Cardiac septum (tissue), 1 donor: ENCODE measurements at regions not wholly inside any gene's neighbourhood (a gene's known extent, or its start where the extent isn't known, plus 50 kb on each side); places are given as distances from the start of the nearest gene placed in this dataset.
"Not testable (repeated sequence)": the region's sequence is repeated elsewhere in the genome, so short reads cannot be mapped to it uniquely, and the experiment has no call there.

Experiments
- DNase-seq: peaks from one replicate; pipeline ENCODE4 v3.0.0-alpha.2; 2020; ENCODE audit warnings: low spot score
- intact Hi-C: fragments of 100-400 bp; cut with DNase I; formaldehyde crosslinking; loops from one replicate; pipeline ENCODE4 v1.14.0; 2022
- donor health status: DM: no; HTN: no; CAD: no.

GRCh38 chr1:224558904-224559303 is 57.2 kb upstream of the CNIH3 start:
- DNase-seq, result no peak
- intact Hi-C loops, result no loop called here

- DNase-seq, result no peak
- intact Hi-C loops, result no loop called here
Measured at GRCh38 chr1:224559981-224560728, 56.0 kb upstream of the CNIH3 start.

DNA sequence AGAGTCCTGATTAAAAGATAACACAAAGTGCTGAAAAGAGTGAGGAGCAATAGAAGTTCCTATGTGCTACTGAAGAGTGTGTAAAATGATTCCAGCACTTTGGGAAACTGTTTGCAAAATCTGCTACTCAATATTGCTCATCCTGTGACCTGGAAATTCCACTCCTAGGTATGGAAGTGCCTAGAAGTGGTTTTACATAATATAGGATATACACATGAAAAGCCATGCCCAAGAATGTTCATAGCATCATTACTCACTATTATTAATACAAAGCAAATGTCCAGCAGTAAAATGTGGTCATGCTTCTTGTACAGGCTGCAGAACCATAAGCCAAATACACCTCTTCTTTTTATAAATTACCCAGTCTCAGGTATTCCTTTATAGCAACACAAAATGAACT is 53.2 kb upstream of the CNIH3 start:
- intact Hi-C loops, DNase-seq: not testable (repeated sequence)

DNA sequence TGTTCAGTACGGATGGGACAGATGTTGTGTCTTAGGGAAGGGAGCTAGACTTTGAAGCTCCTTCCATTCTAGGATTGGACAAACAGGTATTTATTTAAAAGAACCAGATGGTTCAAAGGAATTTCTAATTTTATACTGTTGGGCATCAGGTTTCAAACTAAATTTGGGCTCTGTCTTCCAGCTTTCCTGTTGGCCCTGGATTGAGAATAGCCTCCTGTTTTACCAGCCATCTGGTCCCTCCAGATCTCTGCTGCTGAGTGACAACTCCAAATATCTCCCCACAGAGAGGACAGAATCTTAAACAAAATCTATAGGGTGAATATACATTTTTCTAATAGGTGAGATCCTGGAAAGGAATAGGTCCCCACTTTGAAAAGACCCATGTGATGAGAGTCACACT is 52.5 kb upstream of the CNIH3 start:
- intact Hi-C loops, result no loop called here
- no peak for DNase-seq

DNA sequence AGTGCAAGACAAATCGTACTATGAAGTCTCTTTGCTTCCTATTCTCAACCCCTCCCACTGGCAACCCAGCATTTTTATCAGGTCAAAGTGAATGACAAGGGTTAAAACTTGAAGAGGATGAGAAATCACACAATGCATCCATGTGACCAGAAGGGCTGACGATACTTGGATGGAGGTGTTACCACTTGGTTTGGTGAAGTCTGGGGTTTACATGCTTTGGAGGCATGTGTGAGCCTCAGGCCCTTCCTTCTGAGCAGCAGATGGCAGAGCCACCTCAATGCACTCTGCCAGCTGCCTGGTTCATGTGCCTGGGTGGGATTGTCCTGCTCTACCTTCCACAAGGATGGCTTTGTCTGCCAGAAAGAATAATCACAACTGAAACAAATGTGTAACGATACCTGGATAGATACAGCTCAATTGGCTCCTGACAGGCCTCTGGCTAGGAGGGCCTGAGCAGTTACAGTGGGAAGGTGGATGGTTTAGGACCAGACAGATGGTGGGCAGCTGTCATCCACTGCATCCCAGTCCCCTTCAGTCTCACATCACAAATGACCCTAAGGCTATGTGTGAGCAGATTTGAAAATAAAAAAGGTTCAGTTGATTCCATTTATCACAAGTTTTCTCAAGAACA is 51.5 kb upstream of the CNIH3 start:
- DNase-seq, result no peak
- intact Hi-C loops, result no loop called here

- intact Hi-C loops, result no loop called here
- DNase-seq, result no peak
Measured at GRCh38 chr1:224565186-224565585, 50.9 kb upstream of the CNIH3 start.

GRCh38 chr1:224565611-224566406 is 50.3 kb upstream of the CNIH3 start:
- DNase-seq, result no peak
- intact Hi-C loops, result no loop called here
